Stomach (tissue), 4 donors: ENCODE measurements at regions not wholly inside any gene's neighbourhood (a gene's known extent, or its start where the extent isn't known, plus 50 kb on each side); places are given as distances from the start of the nearest gene placed in this dataset.

ENCODE experiments used
- EP300 ChIP-seq: sonication (generic); formaldehyde crosslinking; IDR thresholded peaks from one replicate; pipeline ENCODE4 v1.6.1; 2017; ENCODE audit warnings: antibody characterized with exemption
- POLR2A ChIP-seq, 4 donors: fragments of 450-650 bp; IDR thresholded peaks; one replicate each; pipeline ENCODE4 v1.6.1; 2016; ENCODE audit warnings: antibody characterized with exemption in 4 of 4, control low read depth in 2 of 4, mild to moderate bottlenecking in 1 of 4, moderate library complexity in 1 of 4
- POLR2AphosphoS5 ChIP-seq, 3 donors: sonication (generic); formaldehyde crosslinking; IDR thresholded peaks; one replicate each; pipeline ENCODE4 v1.6.1; 2016; ENCODE audit warnings: antibody characterized with exemption in 3 of 3
- TF ChIP-seq, protein P1 (sequence below), 7 experiments: fragments of 450-650 bp in 4 of 7; fragments of 200-600 bp in 3 of 7; sonication (generic) in 3 of 7; IDR thresholded peaks; one replicate each; pipeline ENCODE4 v1.5.1; 2016 to 2019; ENCODE audit warnings: antibody characterized with exemption in 7 of 7, control low read depth in 2 of 7, mild to moderate bottlenecking in 1 of 7

GRCh38 chr9:28607843-28608242 lies 1034.6 kb upstream of the C9orf72 start:
- TF ChIP-seq, protein P1, sequence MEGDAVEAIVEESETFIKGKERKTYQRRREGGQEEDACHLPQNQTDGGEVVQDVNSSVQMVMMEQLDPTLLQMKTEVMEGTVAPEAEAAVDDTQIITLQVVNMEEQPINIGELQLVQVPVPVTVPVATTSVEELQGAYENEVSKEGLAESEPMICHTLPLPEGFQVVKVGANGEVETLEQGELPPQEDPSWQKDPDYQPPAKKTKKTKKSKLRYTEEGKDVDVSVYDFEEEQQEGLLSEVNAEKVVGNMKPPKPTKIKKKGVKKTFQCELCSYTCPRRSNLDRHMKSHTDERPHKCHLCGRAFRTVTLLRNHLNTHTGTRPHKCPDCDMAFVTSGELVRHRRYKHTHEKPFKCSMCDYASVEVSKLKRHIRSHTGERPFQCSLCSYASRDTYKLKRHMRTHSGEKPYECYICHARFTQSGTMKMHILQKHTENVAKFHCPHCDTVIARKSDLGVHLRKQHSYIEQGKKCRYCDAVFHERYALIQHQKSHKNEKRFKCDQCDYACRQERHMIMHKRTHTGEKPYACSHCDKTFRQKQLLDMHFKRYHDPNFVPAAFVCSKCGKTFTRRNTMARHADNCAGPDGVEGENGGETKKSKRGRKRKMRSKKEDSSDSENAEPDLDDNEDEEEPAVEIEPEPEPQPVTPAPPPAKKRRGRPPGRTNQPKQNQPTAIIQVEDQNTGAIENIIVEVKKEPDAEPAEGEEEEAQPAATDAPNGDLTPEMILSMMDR (IDR thresholded peaks at IDR 0.05), result no peak
- TF ChIP-seq POLR2A (IDR thresholded peaks at IDR 0.05) (no peak), EP300 (no peak), POLR2AphosphoS5 (IDR thresholded peaks at IDR 0.05) (no peak)
